NB4 (cell line): ENCODE measurements at regions not wholly inside any gene's neighbourhood (a gene's known extent, or its start where the extent isn't known, plus 50 kb on each side); places are given as distances from the start of the nearest gene placed in this dataset.

Source experiments
- POLR2A ChIP-seq: IDR thresholded peaks from 2 replicates; pipeline ENCODE4 v1.6.1; 2011; ENCODE audit warnings: mild to moderate bottlenecking; ENCODE audit not compliant: insufficient read length; ENCODE audit errors: extremely low read depth
- TF ChIP-seq, protein P1 (sequence below): IDR thresholded peaks from one replicate; pipeline ENCODE4 v1.5.1; 2012; ENCODE audit warnings: low read depth, low read length
- TF ChIP-seq, protein P2 (sequence below): IDR thresholded peaks from 2 replicates; pipeline ENCODE4 v1.6.1; 2011; ENCODE audit warnings: low read depth, low read length

DNA sequence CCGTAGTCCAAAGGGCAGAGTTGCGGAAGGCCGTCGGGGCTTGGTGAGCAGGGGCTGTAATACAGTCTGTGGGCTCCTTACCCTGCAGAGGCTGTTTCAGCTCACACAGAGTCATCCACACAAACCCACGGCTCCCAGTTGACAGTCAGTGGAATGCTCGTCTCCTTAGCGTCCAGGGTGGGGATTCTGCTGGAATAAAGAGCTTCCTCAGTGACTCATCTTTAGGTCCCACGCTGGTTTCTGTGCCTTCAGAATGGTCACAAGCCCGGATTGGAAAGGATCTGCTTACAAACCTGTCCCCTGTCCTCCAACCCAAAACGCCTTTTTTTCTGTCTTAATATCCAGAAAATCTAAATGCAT is 201.3 kb upstream of the TPM1 start:
- TF ChIP-seq, protein P1, sequence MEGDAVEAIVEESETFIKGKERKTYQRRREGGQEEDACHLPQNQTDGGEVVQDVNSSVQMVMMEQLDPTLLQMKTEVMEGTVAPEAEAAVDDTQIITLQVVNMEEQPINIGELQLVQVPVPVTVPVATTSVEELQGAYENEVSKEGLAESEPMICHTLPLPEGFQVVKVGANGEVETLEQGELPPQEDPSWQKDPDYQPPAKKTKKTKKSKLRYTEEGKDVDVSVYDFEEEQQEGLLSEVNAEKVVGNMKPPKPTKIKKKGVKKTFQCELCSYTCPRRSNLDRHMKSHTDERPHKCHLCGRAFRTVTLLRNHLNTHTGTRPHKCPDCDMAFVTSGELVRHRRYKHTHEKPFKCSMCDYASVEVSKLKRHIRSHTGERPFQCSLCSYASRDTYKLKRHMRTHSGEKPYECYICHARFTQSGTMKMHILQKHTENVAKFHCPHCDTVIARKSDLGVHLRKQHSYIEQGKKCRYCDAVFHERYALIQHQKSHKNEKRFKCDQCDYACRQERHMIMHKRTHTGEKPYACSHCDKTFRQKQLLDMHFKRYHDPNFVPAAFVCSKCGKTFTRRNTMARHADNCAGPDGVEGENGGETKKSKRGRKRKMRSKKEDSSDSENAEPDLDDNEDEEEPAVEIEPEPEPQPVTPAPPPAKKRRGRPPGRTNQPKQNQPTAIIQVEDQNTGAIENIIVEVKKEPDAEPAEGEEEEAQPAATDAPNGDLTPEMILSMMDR, result no peak
- TF ChIP-seq, protein P2, sequence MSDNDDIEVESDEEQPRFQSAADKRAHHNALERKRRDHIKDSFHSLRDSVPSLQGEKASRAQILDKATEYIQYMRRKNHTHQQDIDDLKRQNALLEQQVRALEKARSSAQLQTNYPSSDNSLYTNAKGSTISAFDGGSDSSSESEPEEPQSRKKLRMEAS, result no peak
- TF ChIP-seq POLR2A, result no peak
